ENCODE measurements at regions not wholly inside any gene's neighbourhood (a gene's known extent, or its start where the extent isn't known, plus 50 kb on each side); places are given as distances from the start of the nearest gene placed in this dataset.

GRCh38 chr12:115543269-115543668, 734.2 kb downstream of the MED13L start:
- Histone ChIP-seq H3K4me1 (ENCODE audit: low read depth) (no peaks in the 10 kb centered on the region), H3K36me3 (no peaks in the 10 kb centered on the region), H3K4me3 (no peak overlapping the region), H3K27me3 (no peaks in the 10 kb centered on the region), H3K27ac (no peak overlapping the region), H3K9me3 (ENCODE audit: low read depth) (no peaks in the 10 kb centered on the region)
- TF ChIP-seq CTCF (IDR thresholded peaks at IDR 0.05; ENCODE audit: low read depth, low read length) = no peak
- no peak for DNase-seq (ENCODE audit: low read depth in 1 of 2, low spot score in 1 of 2)

GRCh38 chr12:115542656-115543055, 734.8 kb downstream of the MED13L start:
- no peak for DNase-seq (ENCODE audit: low read depth in 1 of 2, low spot score in 1 of 2)

DNA sequence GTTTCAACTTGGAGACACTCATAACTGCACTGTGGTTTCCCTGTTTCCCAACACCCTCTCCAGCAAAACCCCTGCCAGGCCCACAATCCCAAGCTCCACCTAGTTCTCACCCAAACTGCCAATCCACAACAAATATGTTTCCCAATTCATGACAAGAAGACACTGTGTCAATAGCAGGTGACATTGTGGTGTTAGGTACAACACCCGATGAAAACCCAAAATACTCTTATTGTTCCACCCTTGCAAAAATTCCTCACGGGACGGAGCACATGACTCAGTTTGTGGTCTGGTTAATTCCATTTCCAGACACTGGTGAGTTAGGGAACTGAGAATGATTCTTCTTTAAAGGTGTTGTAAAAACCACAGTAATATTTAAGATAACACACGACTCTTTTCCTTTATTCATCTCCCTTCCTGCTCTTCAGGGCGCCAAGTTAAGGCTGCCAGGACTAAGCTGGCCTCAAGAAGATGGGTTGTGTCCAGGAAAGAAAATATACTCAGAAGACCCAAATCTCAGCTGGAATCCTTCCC, 735.5 kb downstream of the MED13L start:
- H3K9me3 ChIP-seq (ENCODE audit: low read depth) = no peaks in the 10 kb centered on the region
- no peak for TF ChIP-seq CTCF (IDR thresholded peaks at IDR 0.05; ENCODE audit: low read depth, low read length)
- no peak overlapping the region for H3K4me3 ChIP-seq
- H3K27ac ChIP-seq = no peak overlapping the region
- no peaks in the 10 kb centered on the region for H3K27me3 ChIP-seq
- no peaks in the 10 kb centered on the region for H3K4me1 ChIP-seq (ENCODE audit: low read depth)
- DNase-seq (ENCODE audit: low read depth in 1 of 2, low spot score in 1 of 2) = peak in 1 of 2 donors; percentile 29
- no peaks in the 10 kb centered on the region for H3K36me3 ChIP-seq

More at GRCh38 chr12:115542656-115543055, 734.8 kb downstream of the MED13L start:
- no peak for TF ChIP-seq CTCF (IDR thresholded peaks at IDR 0.05; ENCODE audit: low read depth, low read length)
- Histone ChIP-seq H3K4me3 (no peak overlapping the region), H3K9me3 (ENCODE audit: low read depth) (no peaks in the 10 kb centered on the region), H3K27ac (no peak overlapping the region), H3K36me3 (no peaks in the 10 kb centered on the region), H3K27me3 (no peaks in the 10 kb centered on the region), H3K4me1 (ENCODE audit: low read depth) (no peaks in the 10 kb centered on the region)

- H3K36me3 ChIP-seq = no peaks in the 10 kb centered on the region
- no peaks in the 10 kb centered on the region for H3K4me1 ChIP-seq (ENCODE audit: low read depth)
- H3K4me3 ChIP-seq = no peak overlapping the region
- TF ChIP-seq CTCF (IDR thresholded peaks at IDR 0.05; ENCODE audit: low read depth, low read length) = no peak
- H3K27ac ChIP-seq = no peak overlapping the region
- no peak for DNase-seq (ENCODE audit: low read depth in 1 of 2, low spot score in 1 of 2)
- H3K27me3 ChIP-seq = no peaks in the 10 kb centered on the region
- no peaks in the 10 kb centered on the region for H3K9me3 ChIP-seq (ENCODE audit: low read depth)
These were observed 749.0 kb downstream of the MED13L start for GRCh38 chr12:115528466-115528865.

DNA sequence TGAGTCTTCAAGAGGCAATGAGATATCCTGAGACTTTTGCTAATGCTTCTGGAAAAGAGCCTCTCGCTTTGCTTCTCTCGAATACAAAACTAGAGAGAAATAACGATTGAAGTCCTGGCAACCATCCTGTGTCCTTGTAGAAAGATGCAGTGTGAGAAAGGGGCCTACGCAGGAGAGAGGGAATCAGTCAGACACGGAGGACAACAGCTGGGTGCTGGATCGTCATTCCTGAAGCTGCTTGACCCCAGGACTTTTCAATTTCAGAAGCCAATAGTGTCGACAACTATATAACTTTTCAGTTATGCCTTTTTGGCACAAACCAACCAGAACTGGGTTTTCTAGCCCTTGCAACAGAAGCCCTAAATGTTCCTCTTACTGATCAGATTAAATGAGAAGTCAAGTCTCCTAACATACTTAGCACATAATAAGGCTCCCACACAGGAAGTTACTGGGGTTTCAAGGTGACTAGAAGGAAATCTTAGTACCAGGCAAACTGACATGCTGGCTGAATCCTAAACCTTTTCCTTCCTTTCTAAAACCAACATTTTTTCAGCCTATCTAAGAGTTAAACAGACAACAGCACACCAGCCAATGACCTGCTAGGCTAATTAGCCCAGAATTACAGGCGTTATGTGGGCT, 755.6 kb downstream of the MED13L start:
- Histone ChIP-seq H3K4me1 (ENCODE audit: low read depth) (no peaks in the 10 kb centered on the region), H3K4me3 (no peak overlapping the region), H3K27me3 (no peaks in the 10 kb centered on the region), H3K27ac (no peak overlapping the region), H3K9me3 (ENCODE audit: low read depth) (no peaks in the 10 kb centered on the region), H3K36me3 (no peaks in the 10 kb centered on the region)
- no peak for DNase-seq (ENCODE audit: low read depth in 1 of 2, low spot score in 1 of 2)
- TF ChIP-seq CTCF (IDR thresholded peaks at IDR 0.05; ENCODE audit: low read depth, low read length) = no peak
